Endometrium (tissue), 2 donors: ENCODE measurements at regions not wholly inside any gene's neighbourhood (a gene's known extent, or its start where the extent isn't known, plus 50 kb on each side); places are given as distances from the start of the nearest gene placed in this dataset.

ENCODE experiments used
- FAIRE-seq: peaks from 2 replicates; lab custom pipeline; 2012; peaks lifted over from hg19 to GRCh38; lab: Jason Lieb, UNC
- donor health status: control.
- donor health status: control.

DNA sequence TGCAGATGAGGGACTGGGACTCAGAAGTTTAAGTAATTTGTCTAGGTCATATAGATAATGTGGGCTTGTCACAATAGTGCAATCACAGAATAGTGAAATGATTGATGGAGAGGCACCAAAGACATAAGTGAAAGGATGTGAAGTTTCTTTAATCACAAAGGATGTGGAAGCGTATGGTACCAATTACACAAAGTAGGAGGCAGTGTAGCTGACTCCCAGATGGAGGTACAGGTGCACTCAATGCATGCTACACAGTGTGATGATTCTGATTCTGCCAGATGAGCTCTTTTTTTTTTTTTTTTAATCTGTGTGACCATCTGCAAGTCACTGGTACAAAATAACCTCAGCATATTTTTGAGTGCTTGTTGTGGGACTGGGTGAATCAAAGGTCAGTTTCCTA lies 411.3 kb downstream of the SPRY1 start:
- no peak for FAIRE-seq

DNA sequence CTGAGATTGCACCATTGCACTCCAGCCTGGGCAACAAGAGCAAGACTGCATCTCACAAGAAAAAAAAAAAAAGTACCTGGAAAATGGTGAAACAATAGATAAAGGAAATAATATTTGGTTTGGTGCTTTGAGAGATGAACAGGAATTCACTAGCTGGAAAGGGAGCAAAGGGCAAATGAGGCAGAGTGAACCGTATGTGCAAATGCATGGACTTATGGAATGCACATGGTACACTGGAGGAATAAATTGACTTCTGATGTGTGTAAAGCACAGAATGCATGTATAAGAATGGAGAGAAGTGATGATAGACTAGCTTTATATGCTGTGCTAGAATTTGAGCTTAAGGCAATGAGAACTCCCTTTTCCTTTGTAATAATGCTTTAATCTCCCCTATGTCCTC lies 413.3 kb downstream of the SPRY1 start:
- FAIRE-seq, result no peak

DNA sequence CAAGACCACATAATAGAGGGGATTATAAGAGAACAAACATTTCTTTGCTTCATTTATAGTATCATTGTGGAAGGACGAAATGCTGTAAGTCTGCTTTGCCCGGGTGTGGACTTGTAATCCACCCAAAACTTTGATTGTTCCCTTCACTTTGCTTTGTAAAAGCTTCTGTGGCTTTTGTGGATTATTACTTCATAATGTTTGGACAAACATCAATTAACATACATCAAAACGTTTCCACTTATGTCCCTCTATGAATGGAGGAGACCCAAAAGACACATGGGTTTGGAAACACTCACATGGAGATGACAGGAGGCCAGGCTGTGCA lies 415.4 kb downstream of the SPRY1 start:
- FAIRE-seq, result no peak

DNA sequence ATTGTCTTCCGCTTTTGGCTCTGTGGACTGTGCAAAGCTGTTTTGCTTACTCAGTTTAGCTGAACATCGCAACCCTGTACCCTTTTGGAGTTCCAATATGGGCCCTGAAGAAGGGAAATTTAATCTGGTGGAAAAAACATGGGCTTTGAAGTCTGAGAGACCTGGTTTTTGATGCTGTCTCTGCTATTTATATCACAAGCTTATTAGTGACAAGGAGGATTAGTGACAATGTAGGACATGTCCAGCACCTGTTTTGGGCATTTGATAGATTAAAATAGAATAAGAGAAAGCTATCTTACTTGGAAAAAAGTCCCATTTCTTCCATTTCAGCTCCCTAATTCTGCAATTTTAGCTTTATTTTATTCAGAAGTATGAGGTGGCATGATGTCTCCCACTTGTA lies 417.3 kb downstream of the SPRY1 start:
- FAIRE-seq, result no peak

DNA sequence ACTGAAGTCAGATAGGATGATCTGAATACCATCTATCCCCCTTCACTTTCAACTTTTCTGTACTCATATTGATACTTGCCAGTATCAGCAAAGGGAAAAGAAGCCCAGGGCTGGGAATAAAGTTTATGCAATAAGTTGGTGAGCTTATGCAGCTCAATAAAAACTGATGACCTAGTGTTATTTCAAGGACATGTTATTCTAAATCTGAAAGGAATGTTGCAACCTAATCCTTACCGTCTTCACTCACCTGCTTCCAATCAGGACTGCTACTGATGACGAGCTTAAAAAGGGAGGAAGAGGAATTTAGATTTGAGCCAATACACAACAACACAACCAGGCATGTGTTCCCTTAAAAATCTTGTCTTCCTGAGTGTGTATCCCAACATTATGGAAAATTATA lies 419.9 kb downstream of the SPRY1 start:
- FAIRE-seq, result no peak

DNA sequence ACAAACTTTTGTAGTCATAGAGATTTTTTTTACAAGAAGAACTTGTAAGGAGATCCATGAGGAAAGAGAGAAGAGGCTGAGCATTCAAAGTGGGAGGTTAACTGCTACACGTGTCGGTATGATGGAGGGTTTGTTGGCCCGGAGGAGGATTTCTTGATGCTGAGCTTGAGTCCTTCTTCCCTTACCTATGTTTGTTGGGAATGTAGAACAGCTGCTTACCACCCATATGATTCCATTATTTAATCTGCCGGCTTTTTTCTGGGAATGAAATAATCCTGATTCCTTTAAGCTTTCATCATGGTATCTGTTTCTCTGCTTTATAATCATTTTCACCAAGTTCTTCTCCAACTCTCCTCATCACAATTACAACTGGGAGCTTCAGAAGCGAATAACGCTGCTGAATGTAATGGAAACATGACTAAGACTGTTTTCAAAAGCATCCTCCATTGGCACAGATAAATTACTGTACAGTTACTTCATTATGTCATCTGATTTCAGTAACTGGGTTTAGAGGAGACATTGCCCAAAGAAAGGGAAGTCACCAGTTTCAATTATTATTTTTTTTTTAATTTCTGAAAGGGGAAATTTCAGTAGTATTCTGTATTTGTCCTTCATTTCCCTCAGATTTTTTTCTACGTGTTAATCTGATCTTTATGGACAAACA lies 420.6 kb downstream of the SPRY1 start:
- no peak for FAIRE-seq

DNA sequence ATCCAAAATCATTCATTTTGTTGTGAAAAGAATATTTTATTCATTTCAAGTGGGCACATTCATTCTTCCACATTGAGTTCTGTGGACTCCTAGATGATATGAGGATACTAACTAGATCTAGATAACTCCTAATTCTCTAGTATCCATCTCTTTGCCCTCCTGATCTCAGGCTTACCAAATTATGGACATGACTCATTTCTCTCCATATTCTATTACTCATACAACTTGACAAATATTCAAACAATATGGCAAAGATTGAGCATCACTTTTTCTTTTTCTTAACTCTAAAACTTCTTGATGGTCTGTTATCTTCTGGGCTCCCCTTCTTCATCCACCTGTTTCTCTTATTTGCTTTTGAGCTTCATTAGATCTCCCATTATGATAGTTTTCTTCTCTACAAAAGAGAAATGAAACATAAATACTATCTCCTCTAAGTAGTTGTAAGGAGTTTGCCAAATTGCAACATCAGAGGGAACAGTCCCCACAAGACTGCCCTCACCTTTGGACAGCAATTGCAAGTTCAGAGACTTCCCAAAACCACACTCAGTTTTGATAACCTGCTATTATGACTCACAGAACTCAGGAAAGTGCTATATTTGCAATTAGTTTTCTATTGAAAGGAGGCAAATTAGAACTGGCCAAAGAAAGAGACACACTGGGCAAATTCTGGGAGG lies 422.9 kb downstream of the SPRY1 start:
- FAIRE-seq, result no peak

DNA sequence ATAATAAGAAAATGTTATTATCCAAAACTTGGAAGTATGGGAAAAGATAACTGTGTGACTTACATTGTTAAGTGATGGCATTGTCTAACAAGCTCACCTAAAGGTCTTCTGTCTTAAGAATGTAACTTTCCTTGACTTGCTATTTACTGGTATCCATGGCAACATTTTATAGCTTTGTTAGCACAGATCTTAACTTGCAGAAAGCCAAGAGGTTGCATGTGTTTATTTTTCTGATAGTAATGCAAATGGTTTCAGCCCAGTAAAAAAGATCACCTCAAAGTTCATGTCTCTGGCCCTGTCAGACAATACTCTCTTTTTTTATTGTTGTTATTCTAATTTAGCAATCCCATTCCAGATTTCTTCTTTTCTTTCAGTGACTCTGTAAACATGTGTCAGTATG lies 425.3 kb downstream of the SPRY1 start:
- peak; percentile 94 for FAIRE-seq

DNA sequence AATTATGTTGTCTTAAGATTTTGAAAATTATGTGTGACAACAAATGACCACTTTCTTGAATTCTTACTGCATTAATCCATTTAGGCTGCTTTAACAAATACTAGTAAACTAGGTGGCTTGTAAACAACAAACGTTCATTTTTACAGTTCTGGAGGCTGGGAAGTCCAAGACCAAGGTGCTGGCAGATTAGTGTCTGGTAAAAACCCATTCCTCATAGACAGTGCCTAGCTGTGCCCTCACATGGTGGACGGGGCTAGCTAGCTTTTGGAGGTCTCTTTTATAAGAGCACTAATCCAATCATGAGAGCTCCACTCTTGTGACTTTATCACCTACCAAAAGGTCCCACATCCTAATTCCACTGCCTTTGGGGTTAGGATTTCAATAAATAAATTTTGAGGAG lies 425.8 kb downstream of the SPRY1 start:
- no peak for FAIRE-seq

DNA sequence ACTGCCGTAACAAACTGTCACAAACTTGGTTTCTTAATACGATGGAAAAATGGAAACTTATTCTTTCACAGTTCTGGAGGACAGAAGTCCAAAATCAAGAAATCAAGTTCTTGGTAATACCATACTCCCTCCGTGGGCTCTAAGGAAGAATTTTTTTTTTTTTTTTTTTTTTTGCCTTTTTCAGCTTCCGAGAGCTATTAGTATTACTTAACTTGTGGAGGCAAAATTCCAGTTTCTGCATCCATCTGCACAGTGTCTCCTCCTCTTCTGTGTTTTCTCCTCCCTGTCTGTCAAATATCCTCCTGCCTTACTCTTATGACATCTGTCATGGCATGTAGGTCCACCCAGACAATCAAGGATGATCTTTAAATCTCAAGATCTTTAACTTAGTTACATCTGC lies 426.6 kb downstream of the SPRY1 start:
- FAIRE-seq, result no peak

DNA sequence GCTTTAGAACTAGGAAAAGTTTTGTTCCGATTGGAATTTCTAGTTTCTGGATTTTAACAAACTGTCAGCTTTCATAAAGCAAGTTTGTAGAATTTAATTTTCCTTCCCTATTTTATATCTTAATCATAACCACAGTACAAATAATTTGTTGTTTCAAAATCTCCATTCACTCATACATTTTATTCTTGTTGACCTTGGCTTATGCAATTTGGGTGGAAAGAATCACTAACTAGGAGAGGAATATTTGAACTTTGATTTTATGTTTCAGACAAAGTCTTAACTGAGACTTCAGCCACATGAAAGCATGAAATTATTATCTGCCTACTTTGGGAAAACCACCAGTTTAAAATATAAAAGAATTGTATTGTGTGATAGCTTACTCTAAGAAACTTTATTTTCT lies 427.9 kb downstream of the SPRY1 start:
- FAIRE-seq, result no peak

DNA sequence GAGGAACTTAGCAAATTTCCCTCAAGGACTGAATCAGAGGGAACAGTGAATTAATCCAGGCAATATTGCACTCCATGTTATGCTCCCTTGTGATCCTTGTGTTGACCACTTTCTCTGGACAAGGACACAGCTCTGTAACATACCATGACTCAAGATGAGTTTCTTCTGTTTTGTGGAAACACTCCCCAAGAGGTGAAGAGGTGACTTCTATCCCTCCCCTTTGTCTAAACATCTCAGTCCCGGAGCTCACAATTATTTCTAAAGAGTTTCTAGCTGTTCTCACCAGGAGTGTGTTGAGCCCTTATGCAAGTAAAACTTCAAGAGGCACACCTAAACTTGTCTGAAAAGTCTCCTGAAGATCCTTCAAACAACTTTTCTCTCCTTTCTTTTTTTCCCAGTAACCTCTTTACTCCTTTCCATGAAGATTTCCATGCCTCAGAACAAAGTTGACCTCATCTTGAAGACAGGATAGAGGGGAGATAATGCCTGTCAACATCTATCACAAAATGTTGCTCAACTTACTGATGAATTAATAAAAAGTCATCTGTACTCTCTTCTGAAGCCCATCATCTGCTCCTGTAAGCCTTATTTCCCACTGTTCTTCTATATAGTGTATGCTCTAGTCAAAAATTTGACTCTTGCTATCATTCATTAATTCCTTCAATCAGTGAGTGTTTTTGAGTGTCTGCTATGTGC lies 429.1 kb downstream of the SPRY1 start:
- FAIRE-seq, result no peak

DNA sequence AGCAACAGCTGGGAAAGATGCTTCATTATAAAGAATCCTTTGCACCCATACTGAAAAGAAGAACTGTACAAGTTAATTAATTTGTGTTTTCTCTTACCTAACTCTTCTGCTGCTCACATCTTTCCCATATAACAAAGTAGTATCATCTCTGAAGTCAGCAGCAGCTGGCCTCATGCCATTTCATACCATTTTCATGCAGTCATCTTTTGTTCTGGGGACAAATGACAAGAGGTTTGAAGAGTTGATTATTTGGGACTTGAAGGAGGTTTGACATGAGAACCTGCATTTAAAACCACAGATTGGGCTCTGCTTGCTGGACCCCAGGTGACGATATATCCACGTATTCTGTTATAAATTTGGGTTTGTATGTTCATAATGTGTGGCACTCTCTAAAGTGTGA lies 430.3 kb downstream of the SPRY1 start:
- FAIRE-seq, result no peak

DNA sequence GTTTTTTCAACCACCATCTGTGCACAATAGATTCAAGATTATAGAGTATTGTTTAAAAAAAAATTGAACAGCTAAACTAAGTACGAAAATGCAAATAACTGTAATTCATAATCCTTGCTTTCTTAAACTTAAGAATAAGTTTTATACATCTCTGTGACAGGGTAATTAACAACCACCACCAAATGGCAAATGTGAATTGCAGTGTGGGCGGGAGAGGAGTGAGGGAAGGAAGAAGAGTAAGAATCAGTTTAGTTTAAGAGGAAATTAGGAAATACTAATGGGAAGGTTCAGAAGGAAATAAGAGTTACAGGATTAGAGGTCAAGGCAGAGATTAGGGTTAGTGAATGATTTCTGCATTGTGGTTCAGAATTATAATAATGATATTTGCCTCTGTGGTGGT lies 430.9 kb downstream of the SPRY1 start:
- FAIRE-seq, result no peak

DNA sequence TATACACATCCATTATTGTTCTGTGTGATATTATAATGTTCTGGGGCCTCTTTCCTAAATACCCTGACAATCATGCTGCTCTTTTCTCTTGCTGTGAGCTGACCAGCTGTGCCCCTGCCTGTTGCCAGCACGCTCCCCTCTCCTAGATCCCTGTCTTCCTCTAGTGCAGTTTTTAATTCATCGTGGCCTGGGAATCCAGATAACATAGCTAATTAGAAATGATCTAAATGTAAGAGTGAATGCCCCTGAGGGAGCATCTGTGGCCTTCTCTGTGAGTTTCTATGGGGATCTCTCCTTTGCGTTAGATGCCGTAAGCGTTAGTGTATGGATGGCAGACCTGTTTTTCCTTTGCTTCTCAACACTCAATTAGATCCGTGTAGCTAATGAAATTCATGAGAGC lies 434.3 kb downstream of the SPRY1 start:
- no peak for FAIRE-seq

DNA sequence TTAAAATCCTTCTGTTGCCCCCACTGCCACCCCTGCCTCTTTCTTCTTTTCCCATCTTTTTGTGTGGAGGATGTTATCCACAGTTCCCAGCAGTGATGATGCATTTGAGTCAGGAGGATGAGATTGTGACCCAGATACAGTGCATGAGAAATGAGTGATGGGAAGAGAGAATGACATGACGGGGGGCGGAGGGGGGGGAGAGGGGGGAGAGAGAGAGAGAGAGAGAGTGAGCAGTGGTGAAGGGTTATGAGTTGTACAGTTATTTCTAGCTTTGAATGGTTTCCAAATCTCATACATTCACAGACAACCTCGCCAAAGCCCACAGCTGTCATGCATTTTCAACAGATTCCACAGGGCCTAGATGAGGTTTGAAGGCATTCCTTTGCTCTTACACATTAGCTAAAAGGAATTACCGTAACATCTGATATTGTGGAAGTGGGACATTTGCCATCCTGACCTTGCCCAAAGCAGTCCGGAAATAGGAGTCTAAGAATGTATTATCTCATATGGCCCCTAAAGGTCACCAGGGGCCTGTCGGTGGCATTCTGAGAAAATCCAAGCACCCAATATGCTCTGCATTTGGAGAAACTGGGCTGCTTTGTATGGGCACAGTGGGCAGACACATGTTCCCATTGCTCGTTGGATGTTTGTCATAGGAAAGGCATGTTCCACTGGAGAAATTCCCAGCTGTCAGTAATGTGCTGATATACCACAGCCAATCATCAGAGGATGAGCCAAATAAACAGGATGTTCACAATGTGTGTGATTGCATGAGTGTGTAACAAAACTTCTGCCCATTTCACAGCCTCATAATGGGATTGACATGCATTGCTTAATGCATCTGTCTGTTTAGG lies 435.8 kb downstream of the SPRY1 start:
- no peak for FAIRE-seq

DNA sequence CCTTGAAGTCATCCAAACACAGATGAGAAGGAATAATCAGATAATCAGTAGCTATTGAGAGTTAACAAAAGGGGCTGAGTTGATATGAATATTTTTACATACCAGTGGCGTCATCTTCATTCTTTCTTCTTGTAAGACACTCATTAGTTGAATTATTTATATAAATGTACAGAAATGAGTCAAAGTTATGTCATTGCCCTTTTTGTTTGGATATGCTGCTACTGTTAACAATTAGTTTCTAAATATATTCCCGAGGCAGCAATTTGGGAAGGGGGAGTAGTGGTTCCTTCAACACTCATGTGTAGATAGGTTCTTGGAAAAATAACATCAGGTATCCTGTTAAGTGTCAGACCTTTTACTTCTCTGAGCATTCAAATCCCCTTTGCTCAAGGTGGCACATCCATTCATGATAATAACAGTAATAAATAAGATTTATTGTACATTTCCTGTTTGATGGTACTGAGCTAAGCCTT lies 436.6 kb downstream of the SPRY1 start:
- FAIRE-seq, result no peak

DNA sequence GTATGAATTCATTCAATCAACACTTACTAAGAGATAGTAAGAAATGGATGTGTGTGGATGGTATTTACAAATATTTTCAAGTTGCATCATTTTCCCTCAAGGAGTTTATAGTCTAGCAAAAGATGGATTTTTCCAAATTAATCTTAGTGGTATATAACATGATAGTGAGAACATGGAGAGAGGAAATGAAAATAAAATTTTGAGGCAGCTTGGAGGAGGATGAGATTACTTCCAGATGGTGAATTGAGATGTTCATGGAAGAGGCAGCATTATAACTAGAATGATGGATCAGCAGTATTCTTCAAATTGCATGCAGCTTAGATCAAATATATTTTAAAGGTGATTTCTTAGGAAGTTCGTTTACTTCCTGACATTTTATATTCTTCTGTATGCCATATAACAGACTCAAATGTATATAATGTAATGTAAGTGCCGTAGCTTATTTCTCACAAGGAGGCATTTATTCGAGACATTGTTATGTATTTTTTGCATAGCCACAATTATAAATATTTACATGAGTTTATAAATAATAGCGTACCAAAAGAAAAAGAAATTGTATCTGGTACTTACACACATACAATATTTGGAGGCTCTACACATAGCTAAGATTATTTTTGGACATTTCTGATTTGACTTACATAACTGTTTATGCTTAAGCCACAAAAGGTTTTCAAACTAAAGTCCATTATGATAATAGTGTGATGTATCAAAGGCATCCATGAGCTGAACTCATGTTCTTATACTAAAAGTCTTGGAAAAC lies 439.4 kb downstream of the SPRY1 start:
- no peak for FAIRE-seq

DNA sequence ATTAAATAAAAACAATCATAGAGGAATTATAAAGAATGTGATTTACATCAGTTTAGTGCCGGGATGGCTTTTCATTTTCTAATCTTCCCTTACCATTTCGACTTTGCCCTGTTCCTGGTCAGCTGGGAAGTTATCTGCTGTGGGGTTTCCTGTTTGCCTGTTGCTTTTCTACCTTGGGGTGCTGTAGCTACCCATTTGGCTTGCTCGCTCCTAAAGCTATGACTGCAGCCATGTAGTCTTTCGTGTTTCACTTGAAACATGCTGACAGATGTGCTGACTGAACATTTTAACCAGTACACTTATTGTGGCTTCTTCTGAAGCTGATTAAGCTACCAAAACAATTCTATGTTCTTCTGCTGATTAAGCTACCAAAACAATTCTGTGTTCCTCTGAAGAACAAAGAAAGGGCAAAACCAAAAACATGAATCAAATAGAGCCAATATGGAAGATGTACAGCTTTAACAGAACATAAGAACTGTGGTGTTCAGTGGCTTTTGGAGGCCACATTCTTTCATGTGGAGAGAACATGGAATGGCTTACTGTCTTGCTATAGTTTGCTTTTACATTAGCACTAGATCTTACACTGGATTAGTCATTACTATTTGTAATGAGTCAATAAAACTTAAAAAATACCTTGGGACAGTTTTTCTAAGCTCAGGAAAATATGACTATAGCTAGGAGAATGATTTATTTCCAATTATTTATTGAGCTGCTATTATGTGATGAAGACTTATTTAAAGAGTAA lies 440.4 kb downstream of the SPRY1 start:
- no peak for FAIRE-seq

DNA sequence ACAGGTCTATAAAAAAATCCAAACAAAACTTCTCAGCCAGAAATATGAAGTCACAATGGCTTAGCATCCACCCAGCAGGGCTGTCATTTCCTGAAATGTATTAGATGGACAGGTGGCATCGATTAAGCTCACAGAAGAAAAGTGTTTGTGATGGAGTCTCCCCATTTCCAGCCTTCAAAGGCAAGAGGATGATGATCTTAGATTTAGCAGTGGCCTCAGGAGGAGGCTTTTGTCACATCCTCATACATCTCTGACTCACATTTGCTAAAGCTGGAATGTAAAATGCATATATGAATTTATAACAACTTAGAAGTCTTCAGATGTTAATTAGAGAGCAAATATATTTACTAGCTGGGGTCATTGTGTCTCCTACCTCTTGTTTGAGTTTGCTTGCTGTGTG lies 441.9 kb downstream of the SPRY1 start:
- FAIRE-seq, result no peak

DNA sequence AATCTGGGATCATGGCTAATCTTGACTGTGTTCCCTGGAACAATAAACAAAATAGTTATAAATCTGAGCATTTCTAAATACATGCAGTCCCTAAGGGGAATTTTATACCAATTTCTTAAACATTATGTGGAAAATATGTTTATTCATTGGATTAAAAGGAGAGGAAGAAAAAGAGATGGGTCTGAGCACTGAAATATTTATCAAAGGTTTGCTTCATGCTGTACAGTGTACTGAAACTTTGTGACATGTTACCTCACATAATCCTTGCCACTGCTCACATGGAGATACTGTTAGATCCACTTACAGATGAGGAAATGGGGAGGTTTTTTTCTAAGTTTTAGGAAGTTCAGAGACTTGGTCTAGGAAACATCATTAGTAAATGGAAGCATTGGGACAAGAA lies 443.6 kb downstream of the SPRY1 start:
- FAIRE-seq, result no peak
